ENCODE measurements at regions not wholly inside any gene's neighbourhood (a gene's known extent, or its start where the extent isn't known, plus 50 kb on each side); places are given as distances from the start of the nearest gene placed in this dataset.

- no peaks in the 10 kb centered on the region for H3K36me3 ChIP-seq (ENCODE audit: insufficient read depth, low read depth, low read length)
- peaks cover 4% of the 10 kb centered on the region for H3K4me1 ChIP-seq (ENCODE audit: insufficient read depth, low read length)
- H3K9me3 ChIP-seq (ENCODE audit: insufficient read depth, low read depth, low read length) = no peaks in the 10 kb centered on the region
- peaks cover 49% of the 10 kb centered on the region for H3K27me3 ChIP-seq (ENCODE audit: insufficient read depth, low read length)
- peak overlapping the region; percentile 73 for H3K4me3 ChIP-seq (ENCODE audit: low read length)
- H3K9ac ChIP-seq (ENCODE audit: low read depth, low read length) = peak overlapping the region; percentile 18; the same call in 1 of the 2 replicates
- no peak overlapping the region for H3K27ac ChIP-seq (ENCODE audit: low read length)
Observed at GRCh38 chr11:123301696-123302400, 106.8 kb upstream of the CLMP start.

- Histone ChIP-seq H3K4me1 (ENCODE audit: insufficient read depth, low read length) (peaks cover 4% of the 10 kb centered on the region), H3K27ac (ENCODE audit: low read length) (no peak overlapping the region), H3K4me3 (ENCODE audit: low read length) (no peak overlapping the region; the same call in 1 of the 2 replicates), H3K36me3 (ENCODE audit: insufficient read depth, low read depth, low read length) (no peaks in the 10 kb centered on the region), H3K9ac (ENCODE audit: low read depth, low read length) (no peak overlapping the region), H3K27me3 (ENCODE audit: insufficient read depth, low read length) (peaks cover 49% of the 10 kb centered on the region), H3K9me3 (ENCODE audit: insufficient read depth, low read depth, low read length) (no peaks in the 10 kb centered on the region)
Observed at GRCh38 chr11:123301013-123301591, 106.1 kb upstream of the CLMP start.

DNA sequence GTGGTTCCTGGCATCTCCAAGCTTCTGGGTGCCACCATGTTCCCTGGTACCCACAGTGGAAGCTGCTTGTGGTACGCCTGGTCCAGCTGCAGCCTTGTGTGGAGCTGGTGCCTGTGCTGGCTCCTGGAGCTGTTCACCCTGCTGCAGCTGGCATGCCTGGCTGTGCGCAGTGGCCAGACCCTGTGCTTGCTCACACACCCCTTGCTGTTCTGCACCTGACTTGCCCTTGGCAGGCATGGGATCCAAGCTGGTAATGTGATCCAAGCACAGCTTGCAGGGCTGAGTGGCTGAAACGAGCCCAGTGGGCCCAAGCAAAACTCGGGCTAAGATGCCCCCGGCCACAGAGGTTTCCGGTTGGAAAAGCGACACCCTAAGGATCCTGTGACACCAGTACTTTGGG is 104.7 kb upstream of the CLMP start:
- H3K9me3 ChIP-seq (ENCODE audit: insufficient read depth, low read depth, low read length) = no peaks in the 10 kb centered on the region
- no peak overlapping the region for H3K27ac ChIP-seq (ENCODE audit: low read length)
- H3K27me3 ChIP-seq (ENCODE audit: insufficient read depth, low read length) = peaks cover 40% of the 10 kb centered on the region
- H3K9ac ChIP-seq (ENCODE audit: low read depth, low read length) = no peak overlapping the region
- no peak overlapping the region for H3K4me3 ChIP-seq (ENCODE audit: low read length)
- no peaks in the 10 kb centered on the region for H3K36me3 ChIP-seq (ENCODE audit: insufficient read depth, low read depth, low read length)
- peaks cover 4% of the 10 kb centered on the region for H3K4me1 ChIP-seq (ENCODE audit: insufficient read depth, low read length)

DNA sequence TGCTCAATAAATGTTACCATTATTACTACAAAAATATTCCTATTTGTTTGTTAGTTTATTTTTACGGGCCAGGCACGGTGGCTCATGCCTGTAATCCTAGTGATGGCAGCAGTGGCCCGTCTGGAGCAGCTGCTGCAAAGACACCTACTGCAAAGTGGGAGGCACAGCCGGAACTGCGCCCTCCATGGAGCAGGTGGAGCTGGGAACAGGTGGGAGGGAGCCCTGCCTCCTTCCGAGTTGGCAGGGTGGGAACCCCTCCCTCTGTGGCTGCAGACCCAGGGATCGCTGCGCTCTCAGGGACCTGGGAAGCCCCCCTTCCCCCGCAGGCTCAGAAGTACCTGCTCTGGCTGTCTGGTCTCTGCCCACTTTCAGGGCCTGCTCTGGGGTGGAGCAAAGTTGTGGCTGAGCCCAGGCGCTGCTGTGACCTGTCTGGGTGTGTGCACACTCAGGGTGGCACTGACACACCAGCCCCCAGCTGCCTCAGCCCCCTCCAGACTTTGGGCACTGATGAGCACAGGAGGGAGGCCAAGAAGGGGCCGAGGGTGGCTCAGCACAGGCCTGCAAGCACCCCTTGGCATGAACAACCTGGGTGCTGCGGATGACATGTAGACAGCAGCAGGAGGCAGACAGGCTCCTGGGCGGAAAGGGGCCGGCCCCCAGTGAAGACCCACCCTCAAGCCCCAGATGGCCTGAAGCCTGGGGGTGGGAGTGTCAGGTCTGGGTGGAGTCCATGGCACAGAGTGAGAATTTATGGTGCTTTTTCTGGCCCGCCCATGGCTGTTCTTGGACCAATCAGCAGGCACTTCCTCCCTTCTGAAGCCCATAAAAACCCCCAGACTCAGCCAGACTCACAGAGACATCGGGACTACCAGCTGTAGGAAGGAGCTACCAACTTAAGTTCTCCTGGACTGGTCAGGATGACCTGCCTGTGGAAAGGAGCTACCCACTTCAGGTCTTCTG is 103.7 kb upstream of the CLMP start:
- H3K27me3 ChIP-seq (ENCODE audit: insufficient read depth, low read length) = peaks cover 32% of the 10 kb centered on the region
- no peak overlapping the region for H3K9ac ChIP-seq (ENCODE audit: low read depth, low read length)
- no peaks in the 10 kb centered on the region for H3K36me3 ChIP-seq (ENCODE audit: insufficient read depth, low read depth, low read length)
- H3K27ac ChIP-seq (ENCODE audit: low read length) = no peak overlapping the region
- no peak overlapping the region for H3K4me3 ChIP-seq (ENCODE audit: low read length)
- H3K9me3 ChIP-seq (ENCODE audit: insufficient read depth, low read depth, low read length) = no peaks in the 10 kb centered on the region
- H3K4me1 ChIP-seq (ENCODE audit: insufficient read depth, low read length) = peaks cover 4% of the 10 kb centered on the region

GRCh38 chr11:123292647-123293046 is 97.6 kb upstream of the CLMP start:
- Histone ChIP-seq H3K4me3 (ENCODE audit: low read length) (no peak overlapping the region), H3K27ac (ENCODE audit: low read length) (no peak overlapping the region)

DNA sequence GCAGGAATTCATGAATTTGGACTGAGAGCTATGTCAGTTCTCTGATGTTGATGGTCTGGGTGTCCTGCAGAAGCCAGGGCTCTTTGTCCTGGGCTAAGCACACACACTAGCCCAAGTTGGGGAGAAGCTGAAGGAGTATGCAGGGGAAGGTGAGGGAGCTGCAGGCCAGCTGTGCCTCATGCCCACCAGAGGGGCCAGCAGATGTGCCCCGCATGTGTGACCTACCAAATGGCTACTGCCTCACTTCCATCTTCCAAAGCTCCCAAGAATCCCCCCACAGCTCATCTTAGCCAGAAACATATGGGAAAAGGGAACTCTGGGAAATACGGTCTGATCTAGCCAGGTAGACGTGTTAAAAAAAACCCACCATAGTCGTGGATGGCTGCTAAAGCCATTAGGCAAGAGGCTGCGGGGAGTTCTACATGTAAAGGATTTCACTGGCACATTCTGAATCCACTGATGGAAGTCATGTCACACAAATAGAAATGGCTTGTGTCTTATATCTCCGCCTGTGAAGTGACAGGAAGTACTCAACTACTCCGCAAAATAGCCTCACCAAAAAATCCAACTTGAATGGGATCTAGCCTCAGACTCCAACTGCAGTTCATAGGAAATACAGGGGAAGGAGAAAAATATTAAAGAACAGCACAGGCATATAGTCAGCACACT is 96.3 kb upstream of the CLMP start:
- Histone ChIP-seq H3K36me3 (ENCODE audit: insufficient read depth, low read depth, low read length) (no peaks in the 10 kb centered on the region), H3K9me3 (ENCODE audit: insufficient read depth, low read depth, low read length) (no peaks in the 10 kb centered on the region), H3K4me1 (ENCODE audit: insufficient read depth, low read length) (no peaks in the 10 kb centered on the region), H3K9ac (ENCODE audit: low read depth, low read length) (no peak overlapping the region), H3K4me3 (ENCODE audit: low read length) (no peak overlapping the region), H3K27me3 (ENCODE audit: insufficient read depth, low read length) (no peaks in the 10 kb centered on the region), H3K27ac (ENCODE audit: low read length) (no peak overlapping the region)

More at GRCh38 chr11:123292647-123293046, 97.6 kb upstream of the CLMP start:
- Histone ChIP-seq H3K9ac (ENCODE audit: low read depth, low read length) (no peak overlapping the region), H3K9me3 (ENCODE audit: insufficient read depth, low read depth, low read length) (no peaks in the 10 kb centered on the region), H3K27me3 (ENCODE audit: insufficient read depth, low read length) (no peaks in the 10 kb centered on the region), H3K4me1 (ENCODE audit: insufficient read depth, low read length) (no peaks in the 10 kb centered on the region), H3K36me3 (ENCODE audit: insufficient read depth, low read depth, low read length) (no peaks in the 10 kb centered on the region)

DNA sequence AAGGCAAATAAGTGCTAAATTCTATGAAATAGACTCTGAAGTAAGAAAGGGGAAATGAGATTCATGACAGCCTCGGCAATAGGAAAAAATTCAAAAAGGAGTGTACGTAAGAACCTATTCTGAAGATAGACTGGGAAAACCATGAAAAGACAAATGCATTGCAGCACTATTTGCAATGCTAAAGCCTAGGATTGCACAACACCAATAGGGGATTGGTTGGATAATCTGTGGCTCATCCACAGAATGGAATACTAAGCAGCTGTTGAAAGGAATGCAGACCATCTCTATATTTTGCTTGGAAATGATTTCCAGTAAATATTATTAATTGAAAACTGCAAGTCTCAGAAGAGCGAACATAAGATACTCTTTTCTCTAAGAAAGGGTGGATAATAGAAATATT is 91.7 kb upstream of the CLMP start:
- Histone ChIP-seq H3K9ac (ENCODE audit: low read depth, low read length) (no peak overlapping the region), H3K27me3 (ENCODE audit: insufficient read depth, low read length) (no peaks in the 10 kb centered on the region), H3K9me3 (ENCODE audit: insufficient read depth, low read depth, low read length) (no peaks in the 10 kb centered on the region), H3K27ac (ENCODE audit: low read length) (no peak overlapping the region), H3K4me3 (ENCODE audit: low read length) (no peak overlapping the region), H3K36me3 (ENCODE audit: insufficient read depth, low read depth, low read length) (no peaks in the 10 kb centered on the region), H3K4me1 (ENCODE audit: insufficient read depth, low read length) (no peaks in the 10 kb centered on the region)

DNA sequence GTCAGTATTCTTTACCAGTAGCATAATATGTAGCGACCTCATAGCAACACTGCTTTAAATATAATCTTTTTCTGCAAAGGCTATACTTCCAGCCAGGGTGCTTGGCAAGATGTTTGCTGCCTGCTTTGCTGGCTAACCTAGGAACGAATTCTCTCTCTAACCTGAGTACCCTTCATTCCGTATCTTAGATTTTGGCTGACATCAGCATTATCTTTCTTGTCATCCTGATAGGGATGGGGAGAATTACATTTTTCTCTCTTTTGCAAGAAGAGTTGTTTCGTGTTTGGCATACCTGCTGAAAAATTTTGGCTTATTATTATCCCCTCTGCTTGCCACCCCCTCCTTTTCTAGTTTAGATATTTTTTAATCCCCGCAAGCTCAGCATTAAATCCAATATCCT is 91.2 kb upstream of the CLMP start:
- no peak overlapping the region for H3K9ac ChIP-seq (ENCODE audit: low read depth, low read length)
- H3K4me1 ChIP-seq (ENCODE audit: insufficient read depth, low read length) = no peaks in the 10 kb centered on the region
- no peak overlapping the region for H3K4me3 ChIP-seq (ENCODE audit: low read length)
- no peak overlapping the region for H3K27ac ChIP-seq (ENCODE audit: low read length)
- H3K27me3 ChIP-seq (ENCODE audit: insufficient read depth, low read length) = no peaks in the 10 kb centered on the region
- H3K36me3 ChIP-seq (ENCODE audit: insufficient read depth, low read depth, low read length) = no peaks in the 10 kb centered on the region
- H3K9me3 ChIP-seq (ENCODE audit: insufficient read depth, low read depth, low read length) = no peaks in the 10 kb centered on the region

- Histone ChIP-seq H3K4me3 (ENCODE audit: low read length) (no peak overlapping the region), H3K9ac (ENCODE audit: low read depth, low read length) (no peak overlapping the region), H3K27ac (ENCODE audit: low read length) (no peak overlapping the region), H3K27me3 (ENCODE audit: insufficient read depth, low read length) (no peaks in the 10 kb centered on the region), H3K9me3 (ENCODE audit: insufficient read depth, low read depth, low read length) (no peaks in the 10 kb centered on the region), H3K4me1 (ENCODE audit: insufficient read depth, low read length) (no peaks in the 10 kb centered on the region), H3K36me3 (ENCODE audit: insufficient read depth, low read depth, low read length) (no peaks in the 10 kb centered on the region)
Observed at GRCh38 chr11:123284454-123284853, 89.4 kb upstream of the CLMP start.

DNA sequence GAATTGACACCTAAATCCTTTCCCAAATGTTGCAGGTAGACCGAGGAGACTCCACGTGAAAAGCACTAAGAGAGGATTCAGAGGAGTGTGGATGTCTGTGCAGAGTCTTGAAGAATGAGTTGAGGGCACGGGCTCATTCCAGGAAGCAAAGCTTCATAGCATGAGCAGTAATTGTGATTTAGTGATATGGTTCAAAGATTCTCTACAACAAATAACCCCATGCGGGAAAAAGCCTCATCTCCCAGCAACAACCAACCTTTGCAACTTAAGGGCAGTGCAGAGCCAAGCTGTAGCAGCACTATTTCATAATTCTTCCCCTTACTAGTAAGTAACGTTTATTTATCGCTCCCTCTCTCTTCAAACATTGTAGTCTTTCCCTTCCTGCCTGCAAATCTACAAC is 87.5 kb upstream of the CLMP start:
- H3K9me3 ChIP-seq (ENCODE audit: insufficient read depth, low read depth, low read length) = no peaks in the 10 kb centered on the region
- no peaks in the 10 kb centered on the region for H3K27me3 ChIP-seq (ENCODE audit: insufficient read depth, low read length)
- H3K9ac ChIP-seq (ENCODE audit: low read depth, low read length) = no peak overlapping the region
- H3K27ac ChIP-seq (ENCODE audit: low read length) = no peak overlapping the region
- H3K4me1 ChIP-seq (ENCODE audit: insufficient read depth, low read length) = no peaks in the 10 kb centered on the region
- H3K36me3 ChIP-seq (ENCODE audit: insufficient read depth, low read depth, low read length) = no peaks in the 10 kb centered on the region
- no peak overlapping the region for H3K4me3 ChIP-seq (ENCODE audit: low read length)

DNA sequence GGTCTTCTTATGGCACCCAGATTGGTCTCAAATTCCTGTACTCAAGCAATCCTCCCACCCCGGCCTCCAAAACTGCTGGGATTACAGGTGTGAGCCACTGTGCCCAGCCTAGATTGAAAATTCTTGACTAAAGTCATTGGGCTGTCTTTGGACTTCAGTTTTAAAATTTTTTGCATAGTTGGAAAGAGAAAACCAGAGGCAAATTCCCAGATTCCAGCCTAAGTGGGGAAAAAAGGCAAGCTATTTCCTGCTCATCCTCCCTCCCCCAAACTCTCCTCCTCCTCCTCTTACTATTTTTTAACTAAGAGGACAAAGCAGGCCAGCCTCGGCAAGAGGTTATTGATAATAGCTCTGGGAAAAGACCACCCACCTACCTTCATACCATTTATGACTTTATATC is 78.6 kb upstream of the CLMP start:
- H3K9me3 ChIP-seq (ENCODE audit: insufficient read depth, low read depth, low read length) = no peaks in the 10 kb centered on the region
- H3K4me1 ChIP-seq (ENCODE audit: insufficient read depth, low read length) = no peaks in the 10 kb centered on the region

More for the DNA sequence above, 78.6 kb upstream of the CLMP start:
- Histone ChIP-seq H3K36me3 (ENCODE audit: insufficient read depth, low read depth, low read length) (no peaks in the 10 kb centered on the region), H3K27ac (ENCODE audit: low read length) (no peak overlapping the region), H3K4me3 (ENCODE audit: low read length) (no peak overlapping the region), H3K9ac (ENCODE audit: low read depth, low read length) (no peak overlapping the region), H3K27me3 (ENCODE audit: insufficient read depth, low read length) (no peaks in the 10 kb centered on the region)
